ENCODE measurements at regions not wholly inside any gene's neighbourhood (a gene's known extent, or its start where the extent isn't known, plus 50 kb on each side); places are given as distances from the start of the nearest gene placed in this dataset.

DNA sequence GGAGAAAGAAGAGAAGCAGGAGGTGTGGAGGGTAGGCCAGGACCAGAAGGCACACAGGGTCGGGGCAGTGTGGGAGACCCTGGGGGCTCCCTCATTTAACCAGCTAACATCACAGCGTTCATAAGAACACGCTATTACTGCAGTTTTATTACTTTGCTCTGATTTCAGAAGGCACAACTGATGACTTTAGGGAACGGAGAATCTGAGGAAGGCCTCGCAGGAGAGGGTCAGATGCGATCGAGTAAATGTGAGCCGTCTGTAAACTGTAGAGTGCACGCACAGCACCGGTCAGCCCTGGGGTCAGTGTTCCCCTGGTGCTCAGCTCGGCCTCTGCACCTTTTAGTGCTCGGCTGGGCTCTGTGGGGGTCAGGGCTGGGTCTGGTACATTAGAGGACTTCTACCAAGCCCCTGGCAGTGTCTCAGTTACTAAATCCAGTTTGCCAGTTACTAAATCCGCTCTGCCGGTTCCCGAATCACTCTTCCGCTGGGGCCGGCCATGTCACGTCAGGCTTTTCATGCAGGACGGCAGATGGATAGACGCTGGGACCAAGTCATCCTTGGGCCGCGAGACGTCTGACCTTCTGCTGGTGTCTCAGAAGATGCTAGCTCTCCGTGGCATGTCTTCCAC, 325.9 kb downstream of the SEC14L1 start:
- no TSS peak for BruUV-seq (replicated peaks)
- peaks cover 6% of the 10 kb centered on the region; the same call in 1 of the 2 replicates for H3K4me1 ChIP-seq (replicated peaks; ENCODE audit: insufficient read depth)
- H3K79me2 ChIP-seq (ENCODE audit: low read depth), result peaks cover 5% of the 10 kb centered on the region; the same call in 1 of the 2 replicates
- H2AFZ ChIP-seq, result no peak overlapping the region
- ChIA-PET POLR2A (ENCODE audit: unreplicated experiment) (no interaction called here), CTCF (no interaction called here)
- H3K4me3 ChIP-seq, result no peak overlapping the region
- no peaks in the 10 kb centered on the region; the same call in 1 of the 2 replicates for H3F3A ChIP-seq (ENCODE audit: insufficient read depth, low read depth)
- no peaks in the 10 kb centered on the region for H3K9me2 ChIP-seq (ENCODE audit: insufficient read depth)
- no peak for DNase-seq
- no peak for TF ChIP-seq CTCF (conservative IDR thresholded peaks at IDR 0.05)
- no peak for TF ChIP-seq EZH2 (IDR thresholded peaks at IDR 0.05; ENCODE audit: low read depth)
- H3K36me3 ChIP-seq (ENCODE audit: low read depth), result no peaks in the 10 kb centered on the region
- no peaks in the 10 kb centered on the region for H3K27me3 ChIP-seq (ENCODE audit: insufficient read depth, low read depth)
- peaks cover 63% of the 10 kb centered on the region for H4K20me1 ChIP-seq (ENCODE audit: insufficient read depth)
- no peaks in the 10 kb centered on the region for H3K9me3 ChIP-seq (ENCODE audit: insufficient read depth, low read depth)
- no peak overlapping the region for H3K4me2 ChIP-seq
- H3K27ac ChIP-seq, result no peak overlapping the region
- intact Hi-C loops (cut with micrococcal nuclease; ENCODE audit: unreplicated experiment), result no loop called here

DNA sequence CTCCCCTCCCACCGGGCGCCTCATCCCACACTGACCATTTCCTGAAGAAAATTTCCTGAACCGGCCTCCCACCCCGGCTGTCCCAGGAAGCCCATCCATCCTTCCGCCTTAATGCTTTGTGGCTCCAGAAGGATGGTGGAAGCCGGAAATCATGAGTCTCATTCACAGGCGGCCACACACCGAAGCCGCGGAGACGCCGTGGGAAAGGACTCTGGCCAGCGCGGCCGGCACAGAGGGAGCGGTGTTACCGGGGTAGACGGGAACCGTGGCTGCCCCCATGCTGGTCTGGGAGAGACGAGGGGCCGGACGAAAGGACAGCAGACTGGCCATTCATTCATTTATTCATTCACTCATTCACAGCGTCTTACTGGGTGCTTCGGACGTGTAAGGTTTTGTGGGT, 326.8 kb downstream of the SEC14L1 start:
- peaks cover 5% of the 10 kb centered on the region; the same call in 1 of the 2 replicates for H3K79me2 ChIP-seq (ENCODE audit: low read depth)
- H3K27ac ChIP-seq, result no peak overlapping the region
- H3K4me2 ChIP-seq, result no peak overlapping the region
- no peak for TF ChIP-seq CTCF (conservative IDR thresholded peaks at IDR 0.05)
- TF ChIP-seq EZH2 (IDR thresholded peaks at IDR 0.05; ENCODE audit: low read depth), result no peak
- peaks cover 65% of the 10 kb centered on the region for H4K20me1 ChIP-seq (ENCODE audit: insufficient read depth)
- H3K4me3 ChIP-seq, result no peak overlapping the region
- no peaks in the 10 kb centered on the region; the same call in 1 of the 2 replicates for H3F3A ChIP-seq (ENCODE audit: insufficient read depth, low read depth)
- H3K4me1 ChIP-seq (replicated peaks; ENCODE audit: insufficient read depth), result peaks cover 6% of the 10 kb centered on the region; the same call in 1 of the 2 replicates
- no peak overlapping the region for H2AFZ ChIP-seq
- intact Hi-C loops (cut with micrococcal nuclease; ENCODE audit: unreplicated experiment), result no loop called here
- H3K36me3 ChIP-seq (ENCODE audit: low read depth), result no peaks in the 10 kb centered on the region
- DNase-seq, result no peak
- BruUV-seq (replicated peaks), result no TSS peak
- no peaks in the 10 kb centered on the region for H3K9me3 ChIP-seq (ENCODE audit: insufficient read depth, low read depth)
- H3K27me3 ChIP-seq (ENCODE audit: insufficient read depth, low read depth), result no peaks in the 10 kb centered on the region
- H3K9me2 ChIP-seq (ENCODE audit: insufficient read depth), result no peaks in the 10 kb centered on the region
- POLR2A ChIA-PET (ENCODE audit: unreplicated experiment), result no interaction called here
- CTCF ChIA-PET, result no interaction called here

DNA sequence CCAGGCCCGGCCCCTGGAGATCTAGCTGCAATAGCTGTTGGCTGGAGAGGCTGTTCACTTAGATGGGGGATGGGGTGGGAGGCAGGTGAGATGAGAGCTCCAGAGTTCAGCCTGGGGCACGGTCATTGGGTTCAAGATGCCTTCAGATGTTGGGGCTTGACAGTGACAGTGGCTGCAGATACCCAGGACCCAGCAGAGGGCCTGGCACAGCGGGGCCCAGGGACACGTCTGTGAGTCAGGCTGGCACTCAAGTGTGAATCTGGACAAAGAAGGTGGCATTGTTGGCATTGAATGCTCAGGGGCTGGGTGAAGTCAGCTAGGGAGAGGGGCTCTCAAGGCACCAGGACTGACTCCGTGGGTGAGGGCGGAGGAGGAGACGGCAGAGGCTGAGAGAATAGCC, 328.1 kb downstream of the SEC14L1 start:
- Histone ChIP-seq H3K36me3 (ENCODE audit: low read depth) (no peaks in the 10 kb centered on the region), H3K9me2 (ENCODE audit: insufficient read depth) (no peaks in the 10 kb centered on the region), H3K27me3 (ENCODE audit: insufficient read depth, low read depth) (no peaks in the 10 kb centered on the region), H3K4me2 (no peak overlapping the region), H4K20me1 (ENCODE audit: insufficient read depth) (peaks cover 65% of the 10 kb centered on the region), H3K4me3 (no peak overlapping the region), H2AFZ (no peak overlapping the region), H3K9me3 (ENCODE audit: insufficient read depth, low read depth) (no peaks in the 10 kb centered on the region), H3F3A (ENCODE audit: insufficient read depth, low read depth) (no peaks in the 10 kb centered on the region; the same call in 1 of the 2 replicates), H3K4me1 (replicated peaks; ENCODE audit: insufficient read depth) (peaks cover 6% of the 10 kb centered on the region; the same call in 1 of the 2 replicates), H3K79me2 (ENCODE audit: low read depth) (peaks cover 5% of the 10 kb centered on the region; the same call in 1 of the 2 replicates), H3K27ac (no peak overlapping the region)
- no TSS peak for BruUV-seq (replicated peaks)
- TF ChIP-seq CTCF (conservative IDR thresholded peaks at IDR 0.05), result no peak
- no peak for TF ChIP-seq EZH2 (IDR thresholded peaks at IDR 0.05; ENCODE audit: low read depth)
- DNase-seq, result no peak
- CTCF ChIA-PET, result no interaction called here
- intact Hi-C loops (cut with micrococcal nuclease; ENCODE audit: unreplicated experiment), result no loop called here
- POLR2A ChIA-PET (ENCODE audit: unreplicated experiment), result no interaction called here
